DND-41 (cell line): ENCODE measurements at regions not wholly inside any gene's neighbourhood (a gene's known extent, or its start where the extent isn't known, plus 50 kb on each side); places are given as distances from the start of the nearest gene placed in this dataset.

Experiments
- ATAC-seq: fragments of 200-7000 bp; cut with Tn5 transposase; 3 replicates; pipeline ENCODE4 v1.9.1; 2021; ENCODE audit warnings: low read depth; ENCODE audit not compliant: insufficient read depth
- DNase-seq: peaks from one replicate; pipeline ENCODE4 v3.0.0-alpha.2; 2020
- H2AFZ ChIP-seq: 2 replicates; pipeline ENCODE4 v1.6.0; 2012; ENCODE audit warnings: low read depth, low read length
- H3K27ac ChIP-seq: 2 replicates; pipeline ENCODE4 v1.5.1; 2012; ENCODE audit warnings: low read length, inconsistent platforms
- H3K27me3 ChIP-seq: fragments of 200-600 bp; sonication (generic); 2 replicates; pipeline ENCODE4 v1.6.0; 2012; ENCODE audit warnings: low read length, mild to moderate bottlenecking, inconsistent platforms; ENCODE audit not compliant: insufficient read depth, poor library complexity
- H3K36me3 ChIP-seq: 2 replicates; pipeline ENCODE4 v1.5.1; 2012; ENCODE audit warnings: low read length, inconsistent platforms; ENCODE audit not compliant: insufficient read depth
- H3K4me1 ChIP-seq: 2 replicates; pipeline ENCODE4 v1.5.1; 2012; ENCODE audit warnings: mild to moderate bottlenecking, low read length; ENCODE audit not compliant: insufficient read depth
- H3K4me2 ChIP-seq: 2 replicates; pipeline ENCODE4 v1.6.0; 2012; ENCODE audit warnings: mild to moderate bottlenecking, moderate library complexity, low read length, inconsistent platforms; ENCODE audit not compliant: insufficient read depth
- H3K4me3 ChIP-seq, 2 experiments: fragments of 200-600 bp in 1 of 2; shearing (Covaris generic) in 1 of 2; 2 replicates each; pipeline ENCODE4 v1.5.1; 2012 to 2016; ENCODE audit warnings: inconsistent platforms in 2 of 2, low read length in 2 of 2, mild to moderate bottlenecking in 2 of 2, low read depth in 1 of 2, moderate library complexity in 1 of 2
- H3K79me2 ChIP-seq: 2 replicates; pipeline ENCODE4 v1.6.0; 2012; ENCODE audit warnings: low read length, inconsistent platforms; ENCODE audit not compliant: insufficient read depth
- H3K9ac ChIP-seq: 2 replicates; pipeline ENCODE4 v1.6.0; 2012; ENCODE audit warnings: low read depth, mild to moderate bottlenecking, inconsistent platforms, low read length, moderate library complexity
- H3K9me3 ChIP-seq: 2 replicates; pipeline ENCODE4 v1.5.1; 2012; ENCODE audit warnings: low read length, moderate library complexity, mild to moderate bottlenecking, inconsistent platforms; ENCODE audit not compliant: insufficient read depth, severe bottlenecking
- H4K20me1 ChIP-seq: 2 replicates; pipeline ENCODE4 v1.6.0; 2012; ENCODE audit warnings: low read length; ENCODE audit not compliant: insufficient read depth
- EZH2 ChIP-seq: IDR thresholded peaks from 3 replicates; pipeline ENCODE4 v1.6.1; 2012; ENCODE audit warnings: borderline replicate concordance, low read depth, mild to moderate bottlenecking, moderate library complexity, low read length, inconsistent platforms; ENCODE audit not compliant: severe bottlenecking
- TF ChIP-seq, protein P1 (sequence below): IDR thresholded peaks from 2 replicates; pipeline ENCODE4 v1.5.1; 2012; ENCODE audit warnings: borderline replicate concordance, low read length, moderate library complexity, mild to moderate bottlenecking; ENCODE audit not compliant: poor library complexity, severe bottlenecking; ENCODE audit errors: extremely low read depth

GRCh38 chr20:23296841-23297701, 53.5 kb upstream of the NXT1 start:
- no peak for TF ChIP-seq EZH2
- TF ChIP-seq, protein P1, sequence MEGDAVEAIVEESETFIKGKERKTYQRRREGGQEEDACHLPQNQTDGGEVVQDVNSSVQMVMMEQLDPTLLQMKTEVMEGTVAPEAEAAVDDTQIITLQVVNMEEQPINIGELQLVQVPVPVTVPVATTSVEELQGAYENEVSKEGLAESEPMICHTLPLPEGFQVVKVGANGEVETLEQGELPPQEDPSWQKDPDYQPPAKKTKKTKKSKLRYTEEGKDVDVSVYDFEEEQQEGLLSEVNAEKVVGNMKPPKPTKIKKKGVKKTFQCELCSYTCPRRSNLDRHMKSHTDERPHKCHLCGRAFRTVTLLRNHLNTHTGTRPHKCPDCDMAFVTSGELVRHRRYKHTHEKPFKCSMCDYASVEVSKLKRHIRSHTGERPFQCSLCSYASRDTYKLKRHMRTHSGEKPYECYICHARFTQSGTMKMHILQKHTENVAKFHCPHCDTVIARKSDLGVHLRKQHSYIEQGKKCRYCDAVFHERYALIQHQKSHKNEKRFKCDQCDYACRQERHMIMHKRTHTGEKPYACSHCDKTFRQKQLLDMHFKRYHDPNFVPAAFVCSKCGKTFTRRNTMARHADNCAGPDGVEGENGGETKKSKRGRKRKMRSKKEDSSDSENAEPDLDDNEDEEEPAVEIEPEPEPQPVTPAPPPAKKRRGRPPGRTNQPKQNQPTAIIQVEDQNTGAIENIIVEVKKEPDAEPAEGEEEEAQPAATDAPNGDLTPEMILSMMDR: no peak
- no peaks in the 10 kb centered on the region for H3K9me3 ChIP-seq
- no peak overlapping the region for H2AFZ ChIP-seq
- DNase-seq (no peak), ATAC-seq (no peak)
- H3K4me1 ChIP-seq: no peaks in the 10 kb centered on the region
- H3K36me3 ChIP-seq: no peaks in the 10 kb centered on the region
- H3K4me3 ChIP-seq: no peak overlapping the region
- H3K4me2 ChIP-seq: no peak overlapping the region
- H3K9ac ChIP-seq: no peak overlapping the region
- no peaks in the 10 kb centered on the region for H3K27me3 ChIP-seq
- no peaks in the 10 kb centered on the region for H4K20me1 ChIP-seq
- H3K79me2 ChIP-seq: no peaks in the 10 kb centered on the region
- H3K27ac ChIP-seq: no peak overlapping the region

DNA sequence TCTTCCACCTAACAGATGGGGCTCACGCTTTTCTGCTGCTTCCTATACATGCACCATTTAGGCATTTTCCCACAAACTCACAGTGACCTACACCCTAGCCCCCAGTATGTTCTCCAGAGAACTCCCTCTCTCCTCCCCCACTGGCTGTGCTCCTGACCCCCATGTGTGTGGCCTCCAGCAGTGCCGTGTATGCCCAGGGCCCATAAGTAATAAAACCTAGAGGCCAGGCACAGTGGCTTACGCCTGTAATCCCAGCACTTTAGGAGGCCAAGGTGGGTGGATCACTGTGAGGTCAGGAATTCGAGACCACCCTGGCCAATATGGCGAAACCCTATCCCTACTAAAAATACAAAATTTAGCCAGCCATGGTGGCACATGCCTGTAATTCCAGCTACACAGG, 54.7 kb upstream of the NXT1 start:
- H3K4me1 ChIP-seq: no peaks in the 10 kb centered on the region
- no peak overlapping the region for H3K4me3 ChIP-seq
- H3K27me3 ChIP-seq: no peaks in the 10 kb centered on the region
- no peak for ATAC-seq
- H3K9me3 ChIP-seq: no peaks in the 10 kb centered on the region
- H3K9ac ChIP-seq: no peak overlapping the region
- no peaks in the 10 kb centered on the region for H3K79me2 ChIP-seq
- H3K4me2 ChIP-seq: no peak overlapping the region
- TF ChIP-seq, protein P1: no peak
- no peak for TF ChIP-seq EZH2
- no peak overlapping the region for H2AFZ ChIP-seq
- H4K20me1 ChIP-seq: no peaks in the 10 kb centered on the region
- H3K36me3 ChIP-seq: no peaks in the 10 kb centered on the region
- H3K27ac ChIP-seq: no peak overlapping the region
- no peak for DNase-seq

DNA sequence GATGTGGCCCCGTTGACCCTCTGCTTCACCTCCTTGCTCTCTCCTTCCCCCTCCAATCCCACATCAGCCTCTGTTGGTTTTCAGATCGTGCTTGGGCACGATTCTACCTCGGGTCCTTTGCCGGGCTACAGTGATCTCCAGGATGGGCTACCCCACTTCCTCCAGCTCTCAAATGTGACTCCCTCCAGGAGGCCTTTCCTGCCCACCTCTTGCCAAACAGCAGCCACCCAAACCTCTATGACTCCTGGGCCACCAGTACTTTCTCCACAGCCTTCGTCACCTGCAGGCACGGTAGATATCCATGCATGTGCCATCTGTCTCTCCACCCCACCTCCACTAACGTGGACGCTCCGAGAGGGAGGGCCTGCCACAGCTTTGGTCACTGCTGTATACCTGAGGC, 55.9 kb upstream of the NXT1 start:
- Histone ChIP-seq H3K9ac (no peak overlapping the region), H3K4me2 (no peak overlapping the region), H4K20me1 (no peaks in the 10 kb centered on the region), H3K4me1 (no peaks in the 10 kb centered on the region), H3K27me3 (no peaks in the 10 kb centered on the region), H2AFZ (no peak overlapping the region), H3K4me3 (no peak overlapping the region), H3K27ac (no peak overlapping the region), H3K9me3 (no peaks in the 10 kb centered on the region), H3K36me3 (no peaks in the 10 kb centered on the region), H3K79me2 (no peaks in the 10 kb centered on the region)
- no peak for TF ChIP-seq EZH2
- TF ChIP-seq, protein P1: no peak
- DNase-seq (no peak), ATAC-seq (no peak)
